DND-41 (cell line): ENCODE measurements at regions not wholly inside any gene's neighbourhood (a gene's known extent, or its start where the extent isn't known, plus 50 kb on each side); places are given as distances from the start of the nearest gene placed in this dataset.

ENCODE experiments used
- CTCF ChIP-seq: IDR thresholded peaks from 2 replicates; pipeline ENCODE4 v1.5.1; 2012; ENCODE audit warnings: borderline replicate concordance, low read length, moderate library complexity, mild to moderate bottlenecking; ENCODE audit not compliant: poor library complexity, severe bottlenecking; ENCODE audit errors: extremely low read depth
- EZH2 ChIP-seq: IDR thresholded peaks from 3 replicates; pipeline ENCODE4 v1.6.1; 2012; ENCODE audit warnings: borderline replicate concordance, low read depth, mild to moderate bottlenecking, moderate library complexity, low read length, inconsistent platforms; ENCODE audit not compliant: severe bottlenecking

- no peak for TF ChIP-seq CTCF
- no peak for TF ChIP-seq EZH2
Observed at GRCh38 chr18:43350176-43350575, 72.9 kb upstream of the SYT4 start.
